Retina (tissue), 1 donor: ENCODE measurements at regions not wholly inside any gene's neighbourhood (a gene's known extent, or its start where the extent isn't known, plus 50 kb on each side); places are given as distances from the start of the nearest gene placed in this dataset.
"Not testable (repeated sequence)": the region's sequence is repeated elsewhere in the genome, so short reads cannot be mapped to it uniquely, and the experiment has no call there.

Experiments used
- DNase-seq: peaks from one replicate; pipeline ENCODE4 v3.0.0-alpha.2; 2016

DNA sequence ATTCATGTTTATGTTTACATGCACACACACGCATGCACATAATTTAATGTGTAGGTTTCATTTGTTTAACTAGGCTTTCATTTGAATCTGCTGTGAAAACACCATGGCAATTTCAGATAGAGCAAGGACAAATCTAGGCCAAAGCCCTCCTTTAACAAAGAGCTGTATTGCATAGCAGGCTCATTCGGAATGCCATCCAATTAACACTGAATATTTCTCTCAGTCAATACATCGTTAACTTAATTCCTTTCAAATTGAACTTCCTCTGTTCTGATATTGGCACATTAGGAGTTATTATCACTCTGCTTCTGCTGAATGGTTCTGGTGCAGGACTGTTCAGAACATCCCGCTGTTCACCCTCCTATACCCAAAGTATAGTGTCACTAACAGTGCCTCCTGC, 435.1 kb upstream of the CDH20 start:
- peak; percentile 38 for DNase-seq

DNA sequence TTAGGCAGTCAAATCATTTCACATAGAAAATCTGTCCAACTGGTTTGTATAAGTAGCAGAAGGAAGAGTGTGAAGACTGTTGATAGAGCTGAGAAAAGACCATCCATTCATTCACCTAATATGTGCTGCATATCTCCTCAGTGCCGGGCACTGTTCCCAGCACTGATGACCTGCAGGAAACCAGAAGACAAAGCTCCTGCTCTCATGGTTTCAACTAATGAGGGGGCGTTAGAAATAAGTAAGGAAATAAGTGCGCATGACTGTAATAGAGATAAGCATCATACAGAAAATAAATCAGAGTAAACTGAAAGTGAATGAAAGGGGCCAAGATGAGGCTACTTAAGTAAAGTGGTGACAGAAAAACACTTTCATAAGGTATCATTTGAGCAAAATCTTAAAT, 427.5 kb upstream of the CDH20 start:
- no peak for DNase-seq

DNA sequence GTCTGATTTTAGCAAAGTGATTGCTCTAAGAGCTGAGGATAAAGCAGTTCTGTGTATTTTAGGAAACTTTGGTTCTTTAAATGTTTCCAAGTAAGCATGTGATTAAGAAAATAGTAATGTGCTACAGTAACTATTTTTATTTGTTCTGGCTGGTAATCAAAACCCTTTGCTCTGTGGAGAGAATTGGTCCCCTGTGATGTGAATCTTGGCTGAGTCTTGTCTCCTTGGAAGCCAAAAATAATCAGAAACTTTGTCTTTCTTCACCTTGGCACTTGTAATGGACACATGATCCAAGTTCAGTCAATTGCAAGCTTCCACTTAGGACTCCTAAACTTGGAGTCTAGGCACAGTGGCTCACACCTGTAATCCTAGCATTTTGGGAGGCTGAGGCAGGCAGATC, 422.7 kb upstream of the CDH20 start:
- DNase-seq, result no peak

DNA sequence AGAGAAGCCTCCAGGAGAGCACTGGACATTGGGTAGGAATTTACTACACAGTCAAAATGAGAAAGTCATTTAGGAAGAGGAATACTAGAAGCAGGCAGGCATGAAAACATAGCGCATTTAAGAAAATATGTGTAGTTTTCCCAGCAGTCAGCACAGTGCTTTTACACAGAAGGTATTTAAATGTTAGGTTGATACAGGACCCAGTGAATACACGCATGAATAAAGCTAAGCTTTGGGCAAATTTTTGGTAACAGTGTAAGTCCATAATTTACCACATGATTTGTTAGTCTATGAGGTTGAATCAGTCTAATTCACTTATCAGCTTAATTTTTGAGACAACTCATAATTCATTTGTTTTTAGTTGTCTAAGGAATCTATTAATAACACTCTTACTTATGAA, 421.7 kb upstream of the CDH20 start:
- DNase-seq, result no peak

DNA sequence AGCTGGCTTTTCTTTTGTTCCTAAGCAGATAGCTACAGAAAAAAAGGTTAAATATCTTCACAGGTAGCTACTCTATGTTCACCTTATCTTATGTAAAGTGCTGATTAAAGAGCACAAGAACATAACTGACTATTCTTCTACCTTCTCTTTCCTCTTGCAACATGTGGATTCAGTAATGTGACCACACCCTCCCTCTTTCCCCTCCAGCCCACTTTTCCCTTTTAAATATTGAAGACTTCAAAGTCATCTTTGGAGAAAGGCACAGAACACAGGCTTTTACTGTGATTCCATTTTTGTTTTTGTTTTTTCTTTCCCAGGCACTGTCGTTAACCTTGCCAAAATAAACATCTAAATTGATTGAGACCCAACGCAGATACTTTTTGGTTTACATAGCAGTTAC, 418.1 kb upstream of the CDH20 start:
- DNase-seq, result no peak

DNA sequence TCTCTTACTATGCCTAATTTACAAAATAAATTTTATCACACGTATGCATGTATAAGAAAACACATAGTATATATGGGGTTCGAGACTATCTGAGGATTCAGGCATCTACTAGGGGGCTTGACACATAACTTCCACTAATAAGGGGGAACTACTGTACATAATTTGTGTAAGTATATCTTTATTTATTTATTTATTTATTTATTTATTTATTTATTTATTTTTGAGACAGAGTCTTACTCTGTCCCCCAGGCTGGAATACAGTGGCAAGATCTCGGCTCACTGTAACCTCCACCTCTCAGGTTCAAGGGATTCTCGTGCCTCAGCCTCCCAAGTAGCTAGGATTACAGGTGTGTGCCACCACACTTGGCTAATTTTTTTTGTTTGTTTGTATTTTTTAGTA, 414.4 kb upstream of the CDH20 start:
- DNase-seq, result not testable (repeated sequence)

DNA sequence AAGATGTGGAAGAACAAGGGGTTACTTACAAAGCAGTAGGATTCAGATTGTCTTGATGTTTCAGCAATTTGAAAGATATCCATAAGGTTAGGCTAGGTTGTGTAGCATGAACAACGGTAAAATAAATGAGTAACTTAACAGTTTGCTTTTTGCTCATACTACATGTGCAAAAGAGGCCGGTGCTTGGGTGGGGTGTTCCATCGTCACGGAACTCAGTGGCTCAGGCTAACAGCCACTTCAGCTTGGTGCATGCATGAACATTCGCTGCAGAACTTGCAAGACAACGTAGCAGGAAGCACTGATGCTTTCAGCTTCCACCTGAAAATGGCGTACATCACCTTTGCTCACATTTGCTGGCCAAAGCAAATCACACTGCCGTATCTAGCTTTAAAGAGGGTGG, 407.3 kb upstream of the CDH20 start:
- no peak for DNase-seq

DNA sequence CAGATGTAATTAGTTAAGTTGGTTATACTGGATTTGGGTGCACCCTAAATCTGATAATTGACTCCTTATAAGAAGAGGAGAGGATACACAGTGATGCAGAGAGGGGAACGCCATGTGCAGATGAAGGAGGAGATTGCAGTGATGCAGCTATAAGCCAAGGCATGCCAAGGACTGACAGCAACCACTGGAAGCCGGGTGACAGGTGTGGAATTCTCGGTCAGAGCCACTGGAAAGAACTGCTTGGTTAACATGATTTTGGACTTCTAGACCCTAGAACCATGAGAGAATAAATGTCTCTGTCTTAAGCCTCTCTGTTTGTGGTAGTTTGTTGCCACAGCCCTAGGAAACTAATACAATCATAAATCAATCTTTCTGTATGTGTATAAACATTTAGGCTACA, 403.3 kb upstream of the CDH20 start:
- no peak for DNase-seq

DNA sequence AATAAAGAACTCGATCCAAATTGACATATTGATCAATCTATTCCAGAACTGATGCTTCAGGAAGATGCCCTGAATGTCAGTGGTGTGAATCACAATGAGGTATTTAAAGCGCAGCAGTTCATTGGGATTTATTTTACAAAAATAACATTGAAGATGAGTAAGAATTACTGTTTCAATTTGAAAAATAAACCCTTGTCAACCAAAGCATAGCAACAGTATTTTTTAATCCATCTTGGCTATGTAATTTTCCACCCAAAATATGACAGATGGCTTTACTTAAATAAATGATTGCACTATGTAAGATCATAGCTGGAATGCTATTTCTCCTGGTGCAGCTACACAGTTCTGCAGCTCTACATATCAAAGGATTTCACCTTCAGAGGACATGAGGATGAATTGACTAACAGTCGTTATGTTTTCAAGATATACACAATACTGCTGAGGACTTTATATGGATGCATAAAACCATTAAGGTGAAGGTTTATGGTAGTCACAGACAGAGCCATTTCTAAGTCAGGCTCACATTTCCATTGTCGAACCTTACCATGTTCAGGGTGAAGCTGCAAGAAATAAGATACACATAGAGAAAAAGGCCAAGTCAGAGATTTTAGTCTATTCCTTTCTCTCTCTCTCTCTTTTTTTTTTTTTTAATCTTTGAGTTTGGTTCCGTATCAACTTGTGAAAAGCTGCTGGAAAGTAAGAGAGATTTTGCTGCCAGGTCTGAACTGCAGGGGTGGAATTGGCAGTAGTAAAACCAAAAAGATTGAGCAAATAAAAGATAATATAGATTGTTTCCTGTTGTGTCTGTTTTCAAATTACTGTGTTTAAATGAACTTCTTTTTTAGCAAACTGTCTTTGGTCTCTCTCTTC, 398.0 kb upstream of the CDH20 start:
- DNase-seq, result no peak

DNA sequence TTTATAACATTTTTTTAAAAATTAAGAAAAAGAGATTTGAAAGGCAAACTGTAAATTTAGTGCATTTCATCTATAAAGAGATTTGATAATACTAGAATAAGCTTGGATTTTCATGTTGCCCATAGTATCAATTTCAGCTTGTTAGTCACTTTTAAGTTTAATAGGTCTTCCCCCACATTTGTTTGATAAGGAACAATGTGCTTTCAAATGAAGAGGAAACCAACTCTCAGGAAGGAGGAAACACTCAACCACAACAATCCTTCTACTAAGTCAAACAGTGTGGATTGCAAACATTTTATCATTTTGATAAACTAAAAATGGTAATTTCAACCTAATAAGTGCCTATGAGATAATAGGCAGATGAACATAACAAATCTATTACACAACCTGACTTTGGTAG, 397.1 kb upstream of the CDH20 start:
- no peak for DNase-seq

DNA sequence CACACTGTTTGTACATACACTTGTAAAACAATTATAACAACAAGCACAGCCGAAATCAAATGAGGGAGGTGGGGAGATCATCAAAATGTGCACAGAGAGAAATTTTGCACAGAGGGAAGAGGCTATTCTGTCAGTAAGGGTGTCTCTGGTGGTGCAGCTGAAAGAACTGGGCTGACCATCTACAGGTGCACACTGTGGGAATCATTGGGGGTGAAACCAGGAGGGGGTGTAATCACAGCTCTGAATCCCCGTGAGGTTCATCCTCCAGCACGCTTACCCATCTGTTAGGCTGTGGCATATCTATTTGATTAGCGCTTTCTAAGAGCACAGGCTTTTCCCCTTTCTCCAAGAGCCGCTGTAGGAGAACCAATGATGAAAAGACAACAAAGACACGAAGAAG, 389.9 kb upstream of the CDH20 start:
- no peak for DNase-seq

DNA sequence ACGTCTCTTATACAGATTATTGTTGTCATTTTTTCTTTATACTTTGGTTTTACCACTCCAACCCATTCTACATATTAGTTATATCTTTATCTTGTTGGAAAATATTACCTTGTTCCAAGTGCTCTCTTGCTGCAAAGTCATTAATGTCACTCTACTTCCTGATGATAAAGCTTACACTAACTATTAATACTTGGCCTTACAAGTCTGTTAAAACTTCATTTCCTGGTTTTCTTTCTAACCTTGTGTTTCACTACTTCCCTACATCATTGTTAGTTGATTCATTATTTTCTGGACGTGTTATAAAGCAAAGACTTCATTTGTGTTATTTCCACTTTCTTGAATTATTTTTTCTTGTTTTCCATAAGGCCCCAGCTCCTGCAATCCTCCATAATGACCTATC, 382.6 kb upstream of the CDH20 start:
- no peak for DNase-seq

DNA sequence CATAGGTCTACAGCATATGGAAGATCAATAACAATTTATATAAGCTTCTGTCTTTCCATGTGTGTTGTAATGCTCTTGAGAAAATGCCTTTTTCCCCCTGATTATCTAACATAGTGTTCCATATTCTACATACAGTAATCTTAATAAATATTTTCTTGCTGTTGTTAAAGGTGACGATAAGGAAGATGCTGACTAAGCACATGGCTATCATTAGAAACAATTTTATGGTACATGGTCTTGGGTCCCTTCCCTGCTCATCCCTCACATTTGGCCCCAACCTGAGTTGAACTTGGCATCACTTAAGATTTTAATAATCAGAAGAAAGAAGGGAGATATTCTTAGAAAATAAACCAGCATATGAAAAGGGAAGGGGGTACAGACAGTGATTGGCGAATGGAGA, 382.1 kb upstream of the CDH20 start:
- DNase-seq, result no peak

DNA sequence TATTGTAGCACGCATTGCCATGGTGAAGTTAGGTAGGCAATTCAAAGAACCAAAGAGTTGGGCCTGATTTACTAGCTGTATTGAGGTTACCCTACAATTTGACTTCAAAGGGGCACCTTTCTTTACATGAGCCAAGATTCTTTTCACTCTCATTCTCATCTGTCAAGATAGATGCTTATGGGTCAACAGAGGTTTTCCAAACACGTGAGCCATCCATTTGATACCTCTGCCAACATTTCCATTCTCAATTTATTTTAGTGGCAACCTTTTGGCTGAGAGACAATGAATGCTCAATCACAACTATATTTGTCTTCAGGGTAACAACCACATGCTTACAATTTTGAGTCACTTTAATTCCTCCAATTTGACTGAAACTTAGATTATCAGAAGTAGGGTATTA, 370.6 kb upstream of the CDH20 start:
- no peak for DNase-seq

DNA sequence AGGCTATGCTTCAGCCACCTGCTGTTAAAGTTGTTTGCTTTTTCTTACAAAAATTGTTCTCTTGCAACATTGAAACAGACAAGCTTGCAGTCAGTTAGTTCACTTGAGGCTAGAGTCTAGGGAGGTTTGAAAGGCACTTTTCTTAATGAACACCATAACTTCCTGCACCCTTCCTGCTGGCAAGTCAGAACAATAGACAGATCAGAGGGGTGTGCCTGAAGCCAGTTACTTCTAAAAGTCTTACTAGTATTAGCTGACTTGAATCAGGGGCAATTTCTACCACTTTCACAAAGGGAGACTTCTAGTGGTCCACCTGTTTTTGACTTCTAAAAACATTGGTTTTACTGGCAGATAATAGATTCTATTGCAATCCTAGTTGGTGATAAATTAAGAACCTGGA, 367.4 kb upstream of the CDH20 start:
- DNase-seq, result no peak

DNA sequence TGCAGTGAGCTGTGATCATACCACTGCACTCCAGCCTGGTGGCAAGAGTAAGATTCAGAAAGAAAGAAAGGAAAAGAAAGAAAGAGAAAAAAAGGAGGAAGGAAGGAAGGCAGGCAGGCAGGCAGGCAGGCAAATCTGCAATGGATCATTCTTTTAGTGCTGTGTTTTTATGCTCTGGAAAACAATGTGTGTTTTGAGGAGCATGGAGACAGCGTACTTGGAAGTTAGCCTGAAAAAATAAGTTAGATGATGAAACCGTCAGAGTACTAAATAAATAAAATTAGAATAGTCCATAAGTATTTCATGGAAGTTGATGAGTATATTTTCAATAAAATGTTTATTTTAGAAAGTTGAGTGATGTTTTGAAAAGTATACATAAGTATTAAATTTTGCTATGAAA, 366.4 kb upstream of the CDH20 start:
- no peak for DNase-seq

DNA sequence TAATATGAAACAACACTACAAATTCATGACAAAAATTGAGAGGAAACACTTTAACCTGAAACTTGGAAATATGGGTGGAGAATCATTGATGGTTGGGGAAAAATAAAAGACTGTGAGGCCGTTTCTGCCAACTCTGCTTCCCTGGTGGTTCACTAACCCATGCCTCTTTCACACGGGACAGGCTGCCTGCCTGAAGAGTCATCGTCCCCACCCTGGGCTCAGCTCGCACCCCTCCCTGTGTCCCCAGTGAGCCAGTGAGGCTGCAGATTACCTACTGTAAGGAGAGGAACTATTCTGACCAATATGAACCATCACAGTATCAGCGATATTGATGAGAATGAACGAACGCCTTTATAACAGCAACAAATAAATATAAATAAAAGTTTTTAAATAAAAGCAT, 357.8 kb upstream of the CDH20 start:
- no peak for DNase-seq

DNA sequence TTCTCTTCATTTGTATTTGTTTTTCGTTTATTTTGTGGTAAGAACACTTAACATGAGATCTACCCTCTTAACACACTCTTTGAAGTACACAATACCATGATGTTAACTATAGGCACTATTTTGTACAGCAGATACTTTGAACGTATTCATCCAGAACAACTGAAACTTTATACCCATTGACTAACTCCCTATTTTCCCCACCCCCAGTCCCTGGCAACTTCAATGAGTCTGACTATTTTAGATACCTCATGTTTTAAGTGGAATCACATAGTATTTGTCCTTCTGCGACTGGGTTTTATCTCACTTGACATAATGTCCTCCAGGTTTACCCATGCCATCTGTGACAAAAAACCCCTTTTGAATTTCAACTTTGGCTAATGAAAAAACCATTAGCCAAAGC, 356.3 kb upstream of the CDH20 start:
- DNase-seq, result no peak

DNA sequence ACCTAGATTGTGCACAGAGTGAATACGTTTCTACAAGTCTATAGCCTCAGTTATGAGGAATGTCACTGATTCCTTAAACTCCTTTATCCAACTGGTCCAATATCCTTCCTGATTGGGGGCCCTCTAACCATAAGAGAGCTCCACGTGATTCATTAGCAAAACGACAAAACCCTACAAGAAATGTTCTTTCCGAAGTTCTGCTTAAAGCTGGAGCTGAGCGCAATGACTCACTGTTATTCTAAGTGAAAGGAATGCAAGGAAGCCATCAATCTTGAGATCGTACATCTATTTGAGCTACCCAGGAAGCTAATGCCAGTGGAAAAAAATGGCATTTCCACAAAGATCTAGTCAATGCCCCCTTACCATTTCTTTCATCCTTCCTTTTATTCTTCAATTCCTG, 354.9 kb upstream of the CDH20 start:
- DNase-seq, result no peak

DNA sequence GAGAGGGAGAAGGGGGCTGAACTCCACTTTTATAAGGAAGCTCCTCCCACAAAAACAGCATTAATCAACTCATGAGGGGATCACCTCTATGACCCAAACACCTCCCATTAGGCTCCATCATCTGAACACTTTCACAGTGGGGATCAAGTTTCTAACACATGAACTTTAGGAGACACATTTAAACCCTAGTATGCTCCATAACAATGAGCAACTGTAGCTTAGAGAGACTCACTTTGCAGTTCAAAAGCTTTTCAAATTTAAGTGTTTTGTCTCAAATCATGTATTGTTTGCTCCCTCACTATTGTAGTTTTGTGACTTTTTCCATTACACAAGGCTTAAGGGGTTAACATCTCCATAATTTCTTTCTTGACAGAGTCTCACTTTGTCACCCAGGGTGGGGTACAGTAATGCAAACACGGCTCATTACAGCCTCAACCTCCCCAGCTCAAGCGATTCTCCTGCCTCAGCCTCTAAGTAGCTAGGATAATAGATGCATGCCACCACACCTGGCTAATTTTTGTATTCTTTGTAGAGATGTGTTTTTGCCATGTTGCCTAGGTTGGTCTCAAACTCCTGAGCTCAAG, 352.7 kb upstream of the CDH20 start:
- DNase-seq, result no peak

DNA sequence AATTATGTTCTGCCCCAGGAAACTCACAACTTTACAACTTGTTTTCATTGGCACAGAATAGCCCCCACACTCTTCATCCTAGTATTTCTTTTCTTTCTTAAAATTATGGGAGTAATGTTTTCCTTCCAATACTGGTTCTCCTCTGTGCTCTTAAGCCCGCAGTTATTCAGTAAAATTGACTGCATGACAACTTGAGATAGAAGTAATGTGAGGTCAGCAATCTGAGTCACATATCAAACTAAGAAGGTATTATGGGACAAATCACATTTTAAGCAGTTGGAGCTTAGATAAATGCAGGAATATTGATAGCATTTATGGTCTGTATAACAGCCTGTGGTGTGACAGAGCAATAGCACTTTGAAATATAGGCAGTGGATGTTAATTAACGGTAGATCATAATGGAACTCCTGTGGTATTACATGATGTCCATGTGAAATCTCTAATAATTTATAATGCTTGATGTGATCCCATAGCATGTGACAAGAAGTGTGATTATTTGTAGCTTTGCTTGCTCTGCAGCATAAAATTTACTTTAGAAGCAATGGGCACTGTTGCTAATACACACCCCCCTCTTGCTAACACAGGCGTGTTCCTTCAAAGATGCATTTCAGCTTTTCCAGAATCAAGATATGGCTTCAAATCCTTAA, 351.4 kb upstream of the CDH20 start:
- DNase-seq, result no peak

DNA sequence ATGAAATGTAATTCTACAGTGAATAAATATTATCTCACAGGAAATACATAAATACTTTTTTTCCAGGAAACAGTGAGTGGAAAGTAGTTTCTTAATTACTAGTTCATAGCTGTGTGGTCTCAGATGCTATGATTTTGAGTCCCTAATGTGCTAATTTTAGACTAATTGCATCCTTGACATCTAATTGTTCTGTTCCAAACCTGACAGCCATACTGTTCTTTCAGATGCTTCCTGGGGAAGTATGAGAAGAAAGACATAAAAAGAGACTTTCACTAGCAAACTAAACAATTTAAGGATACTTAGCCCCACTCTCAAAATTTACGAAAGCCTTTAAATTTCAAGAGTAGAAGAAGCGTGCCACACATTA, 350.9 kb upstream of the CDH20 start:
- DNase-seq, result no peak

DNA sequence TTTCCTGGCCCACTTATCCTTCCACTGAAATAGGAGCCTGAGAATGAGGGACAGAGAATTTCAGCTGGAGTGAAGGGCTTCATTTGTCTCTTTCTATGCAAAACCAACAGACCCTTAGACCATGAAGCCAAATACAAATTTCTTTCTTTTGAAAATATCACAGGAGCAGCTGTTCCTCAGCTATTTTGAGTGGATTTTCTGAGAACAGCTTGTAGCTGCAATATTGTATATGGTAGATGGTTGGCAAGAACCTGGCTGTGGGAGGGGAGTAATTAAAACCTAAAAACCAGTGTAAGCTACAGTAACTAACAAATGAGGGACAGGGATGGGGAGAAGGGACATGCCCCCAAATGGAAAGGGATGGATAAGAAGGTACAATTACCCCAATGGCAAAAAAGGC, 350.3 kb upstream of the CDH20 start:
- DNase-seq, result no peak

DNA sequence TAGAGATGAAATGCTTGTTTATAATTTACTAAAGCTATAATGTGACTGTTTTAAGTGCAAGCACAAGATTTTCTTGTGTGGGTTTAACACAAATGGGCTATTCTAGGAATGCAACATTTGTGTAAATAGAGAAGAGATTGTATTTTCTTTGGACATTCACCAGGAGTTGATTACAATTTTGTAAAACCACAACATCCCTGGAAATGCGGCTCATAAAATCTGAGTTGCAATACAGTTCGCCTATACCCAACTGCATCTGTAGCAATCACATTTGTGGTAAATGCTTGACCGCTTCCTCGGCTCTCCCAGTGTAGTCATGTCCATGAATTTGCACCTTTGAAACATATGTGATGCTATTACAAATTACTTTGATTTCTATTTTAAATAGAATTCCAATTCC, 348.7 kb upstream of the CDH20 start:
- DNase-seq, result no peak

DNA sequence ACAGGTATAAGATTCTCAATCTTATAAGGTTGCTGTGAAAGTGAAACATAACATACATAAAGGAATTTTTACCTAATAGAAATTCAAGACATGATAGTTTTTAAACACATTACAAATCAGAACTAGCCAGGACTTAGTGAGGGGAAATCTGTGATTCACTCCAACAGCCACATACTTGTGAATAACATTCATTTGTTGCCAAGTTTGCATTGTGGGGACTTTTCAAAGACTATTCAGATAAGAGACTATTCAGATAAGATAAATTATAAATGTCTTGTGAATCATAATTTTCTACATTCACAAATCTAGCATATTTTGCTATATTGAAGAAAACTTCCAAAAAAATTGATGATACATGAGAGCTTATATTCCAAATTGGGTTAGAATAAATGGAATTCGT, 345.3 kb upstream of the CDH20 start:
- DNase-seq, result no peak
